ENCODE measurements at regions not wholly inside any gene's neighbourhood (a gene's known extent, or its start where the extent isn't known, plus 50 kb on each side); places are given as distances from the start of the nearest gene placed in this dataset.

DNA sequence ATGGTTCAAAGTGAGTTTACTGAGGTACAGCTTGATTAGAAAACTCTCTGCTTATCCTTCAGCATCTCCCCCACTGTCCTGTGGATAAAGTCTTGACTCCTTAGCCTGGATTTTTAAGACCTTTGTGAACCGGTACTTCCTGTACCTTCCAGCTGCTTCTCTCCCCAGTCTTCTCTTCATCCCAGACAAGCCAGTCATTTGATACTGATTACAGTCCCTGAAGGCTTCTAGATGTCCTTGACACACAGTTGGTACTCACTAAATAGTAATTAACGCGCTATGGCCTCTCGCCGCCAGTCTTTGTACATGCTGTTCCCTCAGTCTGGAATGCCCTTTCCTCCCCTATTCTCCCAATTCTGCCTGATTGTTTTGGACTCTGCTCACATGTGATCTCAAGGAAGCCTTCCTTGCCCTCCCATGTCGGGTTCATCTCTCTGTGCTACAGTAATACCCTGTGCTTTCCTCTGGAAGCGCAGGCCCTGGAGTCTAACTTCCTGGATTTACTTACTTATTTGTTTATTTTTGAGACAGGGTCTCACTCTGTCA, 50.6 kb upstream of the PTGR2 start:
- DNase-seq = no peak

DNA sequence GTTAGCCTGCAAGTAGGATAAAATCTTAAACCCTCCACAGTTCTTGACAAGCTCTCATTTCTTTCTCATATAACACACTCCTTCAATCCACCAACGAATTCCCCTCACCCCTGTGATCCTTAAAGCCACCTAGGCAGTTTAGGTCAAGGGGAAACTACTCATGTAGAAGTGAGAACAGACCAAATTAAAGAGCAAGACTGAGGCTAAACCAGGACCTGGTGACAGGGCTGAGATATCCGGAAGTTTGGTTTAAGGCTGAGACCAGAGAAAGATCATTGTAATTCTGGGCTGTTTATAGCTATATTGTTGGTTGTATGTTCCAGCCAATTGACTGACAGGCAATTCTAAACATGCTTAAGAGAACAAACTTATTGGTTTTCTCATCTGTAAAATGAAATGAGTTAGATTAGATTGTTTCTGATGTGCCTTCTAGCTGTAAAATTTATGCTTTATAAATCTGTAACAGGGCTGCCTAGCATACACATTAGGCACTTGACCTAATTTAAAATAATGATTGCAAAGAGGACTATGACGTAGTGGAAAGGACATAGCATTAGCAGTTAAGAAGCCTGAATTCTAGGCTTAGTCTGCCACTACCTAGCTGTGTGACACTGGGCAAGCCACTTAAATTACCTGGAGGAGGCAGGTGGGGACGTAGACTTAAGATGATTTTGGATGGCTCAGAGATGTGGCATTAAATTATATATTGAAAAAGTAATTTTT, 53.9 kb upstream of the PTGR2 start:
- no peak for DNase-seq

DNA sequence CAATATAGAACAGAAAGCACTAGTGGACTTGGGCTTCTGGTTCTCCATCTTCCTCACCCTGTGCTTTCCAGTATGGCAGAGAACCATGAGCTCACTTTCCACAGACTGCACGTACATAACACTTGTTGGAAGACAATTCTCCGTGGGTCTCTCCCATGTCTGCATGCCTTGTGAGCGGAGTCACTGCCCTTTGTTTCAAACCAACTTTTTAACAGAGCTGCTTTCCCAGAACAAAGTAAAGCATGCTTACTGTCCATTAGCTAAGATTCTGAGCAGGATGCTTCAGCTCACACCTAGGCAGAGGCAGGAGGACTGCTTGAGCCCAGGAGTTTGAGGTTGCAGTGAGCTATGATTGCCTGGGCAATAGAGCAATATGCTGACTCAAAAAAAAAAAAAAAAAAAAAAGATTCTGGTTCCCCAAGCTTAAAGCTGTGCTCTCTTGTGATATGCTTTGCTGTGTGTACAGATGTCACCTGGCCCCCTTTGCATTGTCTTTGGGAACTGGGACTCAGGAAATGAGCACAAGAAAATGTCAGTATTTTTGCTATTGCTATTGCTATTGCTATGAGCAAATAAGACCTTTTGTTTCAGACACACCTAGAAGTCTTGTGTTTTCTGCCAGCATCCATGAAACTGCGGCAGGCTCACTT, 54.6 kb upstream of the PTGR2 start:
- no peak for DNase-seq

DNA sequence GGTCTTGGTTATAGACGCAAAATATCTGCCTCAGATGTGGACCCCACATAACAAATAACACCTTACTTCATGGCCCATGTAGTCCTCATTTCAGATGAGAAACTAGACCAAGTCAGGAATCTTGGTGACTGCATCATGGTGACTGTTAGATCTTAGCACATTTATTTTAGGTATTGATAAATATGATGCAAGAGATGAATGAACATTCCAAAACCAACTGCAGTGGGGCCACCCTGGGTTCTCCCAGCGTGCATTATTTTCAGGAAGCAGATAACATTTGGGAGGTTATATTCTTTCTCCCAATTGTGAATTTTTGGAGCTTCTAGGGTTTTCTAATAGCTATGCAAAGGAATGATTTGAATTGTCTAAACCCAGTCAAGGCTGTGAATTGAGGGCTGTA, 55.2 kb upstream of the PTGR2 start:
- DNase-seq = no peak

DNA sequence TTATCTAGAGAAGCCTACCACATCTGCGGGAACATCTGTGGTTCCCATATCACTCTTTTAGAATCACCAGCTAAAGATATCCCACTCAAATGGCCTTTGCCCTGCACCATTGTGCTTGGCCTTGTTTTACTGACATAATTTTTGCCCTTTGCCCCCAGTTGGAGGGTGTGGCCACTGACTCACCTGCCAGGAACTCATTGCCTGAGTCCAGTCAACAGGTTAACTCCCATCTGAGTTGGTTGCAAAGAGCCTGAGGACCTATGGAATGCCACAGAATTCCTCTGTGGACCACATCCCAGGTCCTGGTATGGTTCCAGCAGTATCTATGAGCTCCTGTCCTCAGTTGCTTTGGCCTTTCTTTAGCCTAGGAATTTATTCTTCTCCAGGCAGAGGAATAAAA, 55.7 kb upstream of the PTGR2 start:
- no peak for DNase-seq

DNA sequence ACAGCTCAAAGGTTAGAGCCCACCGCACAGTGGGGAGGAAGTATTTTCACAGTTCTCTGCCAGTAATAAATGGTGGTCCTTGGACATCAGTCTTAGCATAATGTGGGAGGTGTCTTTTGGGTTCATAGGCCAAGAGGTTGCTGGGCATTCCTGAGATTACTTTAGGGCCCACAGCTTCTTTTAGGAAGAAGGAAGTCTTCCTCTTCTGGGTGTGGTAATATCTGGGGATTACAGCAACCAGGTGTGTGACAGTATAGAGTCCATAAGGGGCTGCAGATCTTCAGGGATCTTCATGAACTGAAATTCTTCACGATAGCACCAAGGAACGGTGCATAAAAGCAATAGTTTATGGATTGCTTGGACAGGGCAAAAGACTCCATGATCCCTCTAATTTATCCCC, 56.2 kb upstream of the PTGR2 start:
- DNase-seq = no peak

DNA sequence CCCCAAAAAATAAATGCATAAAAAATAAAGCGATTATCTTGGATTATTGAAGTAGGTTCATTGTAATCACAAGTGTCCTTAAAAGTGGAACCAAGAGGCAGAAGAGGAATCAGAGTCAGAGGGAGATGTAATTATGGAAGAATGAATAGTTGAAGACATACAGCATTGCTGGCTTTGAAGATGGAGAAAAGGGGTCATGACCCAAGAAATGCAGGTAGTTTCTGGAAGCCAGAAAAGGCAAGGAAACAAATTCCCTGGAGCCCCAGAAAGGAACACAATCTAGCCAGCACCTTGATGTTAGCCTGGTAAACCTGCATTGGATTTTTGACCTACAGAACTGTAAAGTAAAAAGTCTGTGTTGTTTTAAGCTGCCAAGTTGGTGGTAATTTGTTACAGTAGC, 57.5 kb upstream of the PTGR2 start:
- DNase-seq = no peak

DNA sequence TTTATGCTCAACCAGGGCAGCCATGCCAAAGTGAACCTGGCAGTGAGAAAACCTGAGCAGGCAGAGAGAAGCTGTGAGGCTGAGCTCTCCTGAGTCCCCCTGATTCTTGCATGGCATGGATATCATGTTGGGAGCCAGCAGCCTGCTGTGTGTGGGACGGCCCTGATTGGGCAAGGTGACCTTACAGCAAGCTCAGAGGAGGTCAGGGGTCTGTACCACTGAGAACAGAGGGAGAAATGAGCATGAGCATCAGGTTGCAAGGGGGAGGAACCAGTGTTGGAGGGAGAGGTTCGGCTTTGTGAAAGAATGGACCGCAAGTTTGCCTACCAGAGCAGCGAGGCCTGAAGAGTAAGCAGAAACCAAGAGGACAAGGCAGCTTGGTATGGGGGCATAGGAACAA, 59.1 kb upstream of the PTGR2 start:
- DNase-seq = no peak

DNA sequence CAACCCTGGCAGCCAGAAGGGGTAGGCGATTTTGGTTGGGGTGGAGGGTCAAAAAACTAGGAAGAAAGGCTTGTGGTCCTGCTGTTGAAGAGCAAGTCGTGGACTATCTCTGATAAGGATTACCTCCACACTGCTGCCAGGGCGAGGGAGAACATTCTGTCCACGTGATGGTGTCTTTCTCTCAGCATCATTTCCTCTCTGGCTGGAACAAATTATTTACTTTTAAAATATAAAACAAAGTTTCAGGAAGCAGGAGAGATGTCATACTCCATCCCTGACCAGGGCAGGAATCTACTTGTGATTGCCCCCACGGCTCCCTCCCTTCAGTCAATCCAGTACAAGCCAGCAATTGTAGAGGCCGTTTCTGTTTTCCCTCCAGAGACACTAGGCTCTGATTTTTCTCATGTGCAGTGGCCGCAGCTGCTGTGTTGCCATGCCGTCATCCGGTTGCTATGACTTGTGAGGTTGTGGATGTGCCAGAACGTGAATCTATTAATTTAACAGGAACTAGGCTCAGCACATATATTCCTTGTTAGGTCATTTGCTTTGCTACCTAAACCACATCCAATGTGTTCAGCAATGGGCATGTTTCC, 61.5 kb upstream of the PTGR2 start:
- DNase-seq = peak; percentile 59

DNA sequence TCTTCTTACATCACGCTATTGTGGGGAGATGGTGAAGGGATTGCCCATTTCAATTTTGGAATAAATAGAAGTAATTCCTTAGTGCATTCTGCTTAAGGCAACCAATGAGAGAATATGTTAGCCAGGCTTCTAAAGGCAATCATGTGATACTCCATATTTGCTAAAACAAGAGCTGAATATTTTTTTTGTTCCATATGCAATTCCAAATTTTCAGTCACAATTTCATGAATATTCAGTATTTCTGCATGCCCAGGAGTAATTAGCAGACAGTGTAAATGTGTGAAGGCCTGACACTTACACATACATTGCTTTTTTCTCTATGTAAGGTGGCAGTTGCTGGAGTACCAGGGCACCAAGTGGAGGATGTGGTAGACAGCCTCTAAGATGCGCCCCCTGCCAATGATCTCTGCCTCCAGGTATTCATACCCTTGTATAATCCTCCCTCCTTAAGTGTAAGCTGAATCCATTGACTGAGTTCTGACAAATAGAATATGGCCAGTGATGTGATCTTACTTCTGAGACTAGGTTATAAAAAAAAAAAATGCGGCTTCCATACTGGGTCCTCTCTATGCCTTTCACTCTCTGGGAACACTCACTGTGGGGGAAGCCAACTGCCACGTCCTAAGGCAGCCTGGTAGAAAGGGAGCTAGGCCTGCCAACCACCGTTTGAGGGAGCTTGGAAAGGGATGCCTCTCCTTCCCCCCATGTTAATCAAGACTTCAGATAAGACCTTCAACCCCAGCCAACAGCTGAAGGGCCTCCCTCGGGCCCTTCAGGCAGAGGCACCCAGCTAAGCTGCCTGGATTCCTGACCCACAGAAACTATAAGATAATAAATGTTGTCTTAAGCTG, 62.7 kb upstream of the PTGR2 start:
- peak; percentile 46 for DNase-seq

DNA sequence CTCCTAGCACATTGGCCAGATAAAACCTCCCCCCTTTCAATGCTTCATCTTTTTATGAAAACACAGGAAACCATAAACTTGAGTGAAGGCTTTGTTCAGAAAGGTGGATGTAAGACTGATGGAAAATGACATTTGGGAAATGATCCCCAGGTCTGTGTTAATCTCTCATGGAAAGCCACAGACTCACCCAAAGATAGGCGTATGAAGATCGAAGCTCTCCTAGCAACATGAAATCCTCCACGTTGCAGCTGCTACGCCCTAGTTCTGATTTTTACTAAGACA, 63.4 kb upstream of the PTGR2 start:
- no peak for DNase-seq

DNA sequence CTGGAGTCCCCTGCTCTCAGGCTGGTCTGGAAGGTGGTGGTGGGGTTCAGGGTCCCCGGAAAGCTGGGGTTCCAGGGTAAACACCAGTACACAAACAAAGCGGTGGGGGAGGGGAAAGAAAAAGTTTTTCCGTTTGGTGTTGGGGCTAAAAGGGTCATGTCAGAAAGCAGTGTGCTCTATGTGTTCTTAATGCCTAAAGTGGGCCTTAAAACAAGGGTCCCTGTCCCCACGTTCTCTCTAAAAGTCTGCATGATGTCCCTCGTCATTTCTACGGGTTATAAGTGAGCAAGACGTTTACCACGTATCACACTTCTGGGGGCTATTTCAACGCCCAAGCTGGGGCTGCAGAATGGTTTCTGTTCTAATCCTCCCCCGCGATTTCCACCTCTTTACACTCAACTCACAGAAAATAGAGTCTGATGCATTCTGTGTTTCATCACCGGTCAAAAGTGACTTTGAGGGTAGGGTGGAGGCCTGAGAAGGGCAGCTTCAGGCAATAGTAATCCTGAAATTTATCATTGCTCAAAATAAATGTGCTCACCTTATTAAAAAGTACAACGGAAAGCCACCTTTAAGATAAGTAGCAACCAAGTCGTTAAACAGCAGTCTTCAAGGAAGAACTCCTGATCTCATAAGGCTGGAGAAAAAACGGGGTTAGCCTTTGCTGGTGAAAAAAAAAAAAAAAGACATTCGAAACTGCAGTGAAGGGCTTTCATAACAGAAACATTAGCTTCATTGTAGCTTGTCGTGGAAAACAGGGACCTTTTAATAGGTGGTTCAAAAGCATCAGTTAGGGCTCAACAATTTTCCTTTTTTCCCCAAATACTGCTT, 63.9 kb upstream of the PTGR2 start:
- DNase-seq = peak; percentile 59

DNA sequence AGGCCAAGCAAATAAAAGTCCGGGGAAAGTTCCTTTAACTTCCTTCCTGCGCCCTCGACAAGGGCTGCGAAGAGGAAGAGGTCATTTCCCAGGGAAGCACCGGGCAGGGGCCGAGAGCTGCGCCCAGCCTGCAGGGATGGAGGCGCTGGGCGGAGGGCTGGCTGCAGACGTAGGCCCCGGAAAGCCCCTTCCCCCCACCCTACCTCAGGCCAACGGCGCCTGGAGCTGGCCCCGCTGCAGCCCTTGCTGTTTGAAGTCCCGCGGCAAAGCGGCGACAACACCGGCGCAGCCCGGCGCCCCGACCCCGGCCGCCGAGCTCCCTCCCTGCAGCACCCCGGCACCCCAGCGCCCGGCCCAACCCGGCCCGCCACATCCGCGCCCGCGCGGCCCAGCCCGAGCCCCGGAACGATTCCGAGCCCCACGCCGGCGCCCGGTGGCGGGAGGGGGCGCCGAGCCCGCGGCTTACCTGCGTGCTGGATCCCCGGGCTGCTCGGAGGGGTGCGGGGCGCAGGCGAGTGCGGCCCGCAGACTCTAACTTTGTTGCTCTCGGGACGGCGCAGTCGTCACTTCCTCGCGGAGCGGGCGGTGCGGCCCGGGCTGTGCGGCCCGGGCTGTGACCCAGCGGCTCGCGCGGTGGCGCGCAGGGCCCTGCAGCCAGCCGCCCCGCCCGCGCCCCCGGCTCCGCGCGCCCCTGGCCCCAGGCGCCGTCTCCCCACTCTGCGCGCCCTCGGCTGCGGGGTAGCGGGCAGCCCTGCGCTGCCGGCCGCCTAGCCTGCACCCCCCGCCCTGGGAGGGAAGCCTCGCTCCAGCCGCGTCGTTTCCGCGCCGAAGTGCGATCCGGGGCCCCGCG, 64.8 kb upstream of the PTGR2 start:
- peak; percentile 79 for DNase-seq

DNA sequence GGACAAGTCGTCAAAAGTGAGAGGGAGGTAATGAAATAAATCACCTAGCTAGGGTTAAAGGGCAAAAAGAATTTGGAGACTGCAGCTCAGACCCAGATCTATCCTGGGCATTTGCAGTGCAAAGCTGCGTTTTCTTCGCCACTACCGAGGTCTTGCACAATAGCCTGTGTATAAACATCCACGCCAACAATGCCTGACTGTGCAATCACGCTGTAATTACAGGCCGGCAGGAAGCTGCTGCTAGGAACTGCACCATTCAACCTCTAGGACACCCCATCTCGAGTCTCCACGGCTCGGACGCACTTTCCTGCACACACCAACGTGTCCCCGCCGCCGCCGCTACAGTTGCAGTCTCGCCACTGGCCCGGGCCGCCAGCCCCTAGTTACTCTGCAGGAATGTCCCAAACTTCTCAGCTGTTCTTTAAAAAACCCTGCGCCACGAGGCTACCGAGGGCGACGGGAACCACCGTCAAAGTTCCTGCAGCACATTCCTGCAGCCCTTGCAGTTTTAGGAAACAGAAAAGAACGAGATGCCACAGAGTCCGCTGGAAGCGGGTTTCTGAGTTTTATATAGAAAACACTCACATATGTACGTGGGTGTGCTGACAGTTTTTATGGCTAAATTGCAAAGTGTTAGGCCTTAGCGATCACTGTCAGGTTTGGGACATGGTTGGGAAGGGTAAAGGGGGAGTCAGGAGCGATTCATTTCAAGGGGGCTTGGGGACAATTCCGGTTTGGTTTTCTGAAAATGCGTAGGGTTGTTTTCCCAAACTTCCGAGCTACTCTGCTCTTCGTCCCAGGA, 65.6 kb upstream of the PTGR2 start:
- peak; percentile 93 for DNase-seq

DNA sequence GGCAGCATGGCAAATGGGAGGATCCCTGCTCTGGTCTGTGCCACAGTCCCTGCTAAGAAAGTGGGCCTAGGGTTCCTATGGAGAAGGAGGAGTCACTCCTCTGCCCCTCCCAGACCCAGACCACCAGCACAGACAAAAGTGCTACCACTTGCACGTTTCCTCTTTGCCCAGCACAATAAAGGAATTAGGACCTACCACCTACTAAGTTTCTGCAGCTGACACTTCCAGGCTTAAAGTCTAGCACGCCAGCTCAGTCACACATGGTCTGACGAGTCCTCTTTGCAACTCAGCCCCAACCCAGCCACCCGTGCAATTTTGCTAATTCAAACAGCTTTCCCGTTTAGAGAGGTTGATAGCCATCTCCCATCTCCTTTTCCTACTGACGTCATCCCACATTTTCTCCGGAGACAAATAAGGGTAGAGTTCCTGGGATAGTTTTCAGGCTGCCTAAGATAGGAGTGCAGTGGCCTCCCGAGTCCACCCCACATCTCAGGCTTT, 66.2 kb upstream of the PTGR2 start:
- peak; percentile 43 for DNase-seq

DNA sequence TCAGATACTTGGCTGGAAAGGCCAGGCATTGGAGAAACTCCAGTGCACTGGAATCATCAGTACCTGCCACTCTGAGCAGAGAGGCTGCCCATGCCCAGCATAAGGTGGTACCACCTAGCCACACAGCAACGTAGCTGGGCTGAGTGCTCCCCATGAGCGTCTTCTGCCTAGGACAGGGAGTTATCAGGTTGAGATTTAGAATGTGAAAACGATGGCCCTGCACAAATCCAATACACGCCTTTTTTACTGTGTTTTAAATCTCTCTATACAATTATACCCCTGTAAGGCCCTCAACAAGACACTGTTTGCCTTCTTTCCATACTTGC, 66.7 kb upstream of the PTGR2 start:
- DNase-seq = no peak

DNA sequence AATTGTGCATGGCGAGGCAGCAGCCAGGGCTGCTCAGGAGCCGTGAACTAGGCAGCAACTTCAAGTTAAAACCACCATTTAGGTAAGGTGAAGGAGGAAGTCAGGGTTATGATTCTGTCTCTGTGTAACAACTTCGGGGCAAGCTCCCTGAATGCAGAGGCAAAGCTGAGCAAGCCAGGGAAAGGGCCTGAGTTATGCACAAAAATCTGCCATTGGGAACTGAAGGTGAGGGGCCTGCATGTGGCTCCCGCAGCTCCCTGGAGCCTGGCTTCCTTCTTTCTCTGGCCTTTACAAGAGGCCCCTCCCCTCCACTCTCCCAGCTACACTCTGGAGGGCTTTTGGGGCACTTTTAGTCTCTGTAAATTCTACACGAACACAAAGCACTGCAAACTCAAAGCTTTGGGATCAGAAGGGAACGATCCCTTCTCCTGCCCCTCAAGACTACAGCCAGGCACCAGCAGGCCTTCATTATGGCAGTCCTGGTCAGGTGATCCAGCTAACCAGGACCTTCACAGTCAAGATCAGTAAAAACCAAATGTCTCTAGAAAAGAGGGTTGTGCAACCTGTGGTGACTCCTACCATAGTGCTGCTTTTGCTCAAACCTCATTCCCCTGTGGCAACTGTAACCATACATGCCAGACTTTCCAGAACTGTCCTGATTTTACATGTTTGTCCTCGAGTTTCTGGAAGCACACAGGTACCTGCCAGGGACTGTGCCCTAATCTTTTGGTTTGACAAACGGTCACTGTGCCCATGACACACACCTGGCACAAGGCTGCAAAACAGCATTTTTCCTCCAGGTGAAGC, 67.2 kb upstream of the PTGR2 start:
- peak; percentile 72 for DNase-seq

DNA sequence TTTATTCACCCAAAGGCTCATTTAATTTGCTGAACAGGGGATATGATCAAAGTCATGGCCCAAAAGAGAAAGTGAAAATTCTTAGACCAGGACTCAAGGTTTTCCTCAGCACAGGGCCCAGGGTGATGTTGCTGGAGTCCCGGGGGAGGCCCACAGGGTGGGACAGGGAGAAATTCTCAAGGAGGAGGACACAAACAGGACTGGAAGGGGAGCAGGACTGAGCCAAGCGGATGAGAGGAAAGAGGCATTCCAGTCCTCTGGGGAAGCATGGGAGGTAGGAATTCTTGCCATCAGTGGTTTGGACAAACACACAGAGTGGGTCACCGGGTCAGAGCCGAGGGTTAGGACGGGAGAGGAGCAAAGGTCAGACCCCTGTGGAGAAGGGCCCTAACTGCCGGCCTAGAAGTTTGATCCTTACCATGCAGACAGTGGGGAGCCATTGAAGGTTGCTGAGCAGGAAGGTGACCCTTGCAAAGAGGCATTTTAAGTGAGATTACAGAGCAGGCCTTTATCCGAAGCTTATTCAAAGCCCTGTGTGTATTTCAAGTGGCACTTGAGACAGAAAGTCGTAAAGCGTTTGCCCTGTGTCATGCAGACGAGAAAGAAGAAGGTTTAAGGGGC, 68.4 kb upstream of the PTGR2 start:
- no peak for DNase-seq

DNA sequence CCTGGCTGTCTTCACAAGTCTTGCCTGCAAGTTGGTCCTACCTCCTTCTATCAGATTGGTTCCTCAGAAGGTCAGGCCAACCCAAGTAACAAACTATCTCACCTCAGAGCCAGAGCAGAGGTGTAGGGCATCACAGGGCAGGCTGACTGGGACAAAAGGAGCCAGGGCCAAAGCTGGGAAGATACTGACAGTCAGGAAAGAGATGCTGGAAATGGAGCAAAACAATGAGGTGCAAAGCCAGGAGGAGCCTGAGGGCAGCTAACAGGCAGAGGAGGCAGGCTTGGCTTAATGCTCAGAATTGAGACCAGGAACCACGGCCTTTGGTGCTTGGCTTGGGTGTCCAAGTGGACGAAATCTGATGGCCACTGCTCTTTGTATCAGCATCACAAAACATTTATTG, 68.4 kb upstream of the PNMA1 start:
- no peak for DNase-seq

Measured in hematopoietic multipotent progenitor cell treated with erythropoietin and hydrocortisone succinate and interleukin-3 and kit ligand, for 4 days (in vitro differentiated cells).